OCI-LY7 (cell line): ENCODE measurements at regions not wholly inside any gene's neighbourhood (a gene's known extent, or its start where the extent isn't known, plus 50 kb on each side); places are given as distances from the start of the nearest gene placed in this dataset.

Source experiments
- EZH2phosphoT487 ChIP-seq: fragments of 200-600 bp; sonication (generic); IDR thresholded peaks from 2 replicates; pipeline ENCODE4 v1.6.1; 2018; ENCODE audit warnings: low read depth, borderline replicate concordance, mild to moderate bottlenecking, mixed run types, antibody characterized with exemption, low read length, moderate library complexity, mixed read lengths
- TF ChIP-seq, protein P1 (sequence below): fragments of 200-600 bp; sonication (generic); conservative IDR thresholded peaks from 2 replicates; pipeline ENCODE4 v1.5.1; 2014; ENCODE audit warnings: mild to moderate bottlenecking, antibody characterized with exemption, low read length, moderate library complexity, mixed read lengths

DNA sequence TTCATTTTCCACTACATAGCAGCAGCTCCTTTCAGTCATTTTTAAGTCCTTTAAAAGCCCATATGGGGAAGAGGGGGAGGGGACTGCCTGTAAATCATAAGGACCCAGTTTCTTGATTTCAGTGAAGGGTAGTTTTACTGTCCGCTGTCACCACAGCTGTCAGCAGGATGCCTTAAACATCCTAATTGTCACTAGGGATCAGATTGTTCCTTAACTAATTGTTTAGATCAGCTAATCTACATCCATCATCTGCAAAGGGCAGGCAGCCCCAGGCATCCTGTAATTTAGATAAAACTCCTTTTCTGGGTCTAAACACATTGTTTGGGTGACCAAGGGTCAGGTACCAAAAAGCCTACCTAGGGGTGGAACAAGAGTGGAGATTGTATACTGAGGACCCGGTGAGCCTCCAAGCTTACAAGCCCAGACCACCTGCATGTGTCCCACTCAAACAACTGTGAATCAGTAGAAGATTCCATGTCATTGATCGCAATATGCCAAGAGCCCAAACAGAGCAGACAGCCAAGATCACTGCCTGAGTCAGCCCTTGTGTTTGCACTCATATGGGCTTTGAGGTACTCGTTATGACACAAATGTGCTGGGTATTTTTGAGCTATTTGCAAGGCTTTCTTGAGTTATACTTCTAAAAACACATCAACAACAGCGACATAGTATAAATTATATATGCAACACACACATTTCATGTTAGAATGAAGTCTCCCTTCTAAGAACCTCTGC is 198.7 kb upstream of the CEP162 start:
- TF ChIP-seq, protein P1, sequence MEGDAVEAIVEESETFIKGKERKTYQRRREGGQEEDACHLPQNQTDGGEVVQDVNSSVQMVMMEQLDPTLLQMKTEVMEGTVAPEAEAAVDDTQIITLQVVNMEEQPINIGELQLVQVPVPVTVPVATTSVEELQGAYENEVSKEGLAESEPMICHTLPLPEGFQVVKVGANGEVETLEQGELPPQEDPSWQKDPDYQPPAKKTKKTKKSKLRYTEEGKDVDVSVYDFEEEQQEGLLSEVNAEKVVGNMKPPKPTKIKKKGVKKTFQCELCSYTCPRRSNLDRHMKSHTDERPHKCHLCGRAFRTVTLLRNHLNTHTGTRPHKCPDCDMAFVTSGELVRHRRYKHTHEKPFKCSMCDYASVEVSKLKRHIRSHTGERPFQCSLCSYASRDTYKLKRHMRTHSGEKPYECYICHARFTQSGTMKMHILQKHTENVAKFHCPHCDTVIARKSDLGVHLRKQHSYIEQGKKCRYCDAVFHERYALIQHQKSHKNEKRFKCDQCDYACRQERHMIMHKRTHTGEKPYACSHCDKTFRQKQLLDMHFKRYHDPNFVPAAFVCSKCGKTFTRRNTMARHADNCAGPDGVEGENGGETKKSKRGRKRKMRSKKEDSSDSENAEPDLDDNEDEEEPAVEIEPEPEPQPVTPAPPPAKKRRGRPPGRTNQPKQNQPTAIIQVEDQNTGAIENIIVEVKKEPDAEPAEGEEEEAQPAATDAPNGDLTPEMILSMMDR = no peak
- TF ChIP-seq EZH2phosphoT487 = no peak
